ENCODE measurements at regions not wholly inside any gene's neighbourhood (a gene's known extent, or its start where the extent isn't known, plus 50 kb on each side); places are given as distances from the start of the nearest gene placed in this dataset.

GRCh38 chr4:11281720-11282119, 147.0 kb downstream of the HS3ST1 start:
- peaks cover 3% of the 10 kb centered on the region for H3K36me3 Mint-ChIP-seq (ENCODE audit: low read depth, unreplicated experiment)
- peaks cover 12% of the 10 kb centered on the region for H3K9me3 Mint-ChIP-seq (ENCODE audit: unreplicated experiment)
- H3K27ac Mint-ChIP-seq (ENCODE audit: unreplicated experiment): no peak overlapping the region
- TF ChIP-seq, protein P1, sequence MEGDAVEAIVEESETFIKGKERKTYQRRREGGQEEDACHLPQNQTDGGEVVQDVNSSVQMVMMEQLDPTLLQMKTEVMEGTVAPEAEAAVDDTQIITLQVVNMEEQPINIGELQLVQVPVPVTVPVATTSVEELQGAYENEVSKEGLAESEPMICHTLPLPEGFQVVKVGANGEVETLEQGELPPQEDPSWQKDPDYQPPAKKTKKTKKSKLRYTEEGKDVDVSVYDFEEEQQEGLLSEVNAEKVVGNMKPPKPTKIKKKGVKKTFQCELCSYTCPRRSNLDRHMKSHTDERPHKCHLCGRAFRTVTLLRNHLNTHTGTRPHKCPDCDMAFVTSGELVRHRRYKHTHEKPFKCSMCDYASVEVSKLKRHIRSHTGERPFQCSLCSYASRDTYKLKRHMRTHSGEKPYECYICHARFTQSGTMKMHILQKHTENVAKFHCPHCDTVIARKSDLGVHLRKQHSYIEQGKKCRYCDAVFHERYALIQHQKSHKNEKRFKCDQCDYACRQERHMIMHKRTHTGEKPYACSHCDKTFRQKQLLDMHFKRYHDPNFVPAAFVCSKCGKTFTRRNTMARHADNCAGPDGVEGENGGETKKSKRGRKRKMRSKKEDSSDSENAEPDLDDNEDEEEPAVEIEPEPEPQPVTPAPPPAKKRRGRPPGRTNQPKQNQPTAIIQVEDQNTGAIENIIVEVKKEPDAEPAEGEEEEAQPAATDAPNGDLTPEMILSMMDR (IDR thresholded peaks at IDR 0.05; ENCODE audit: unreplicated experiment): no peak
- DNase-seq (ENCODE audit: low spot score): no peak
- H3K4me1 Mint-ChIP-seq (ENCODE audit: unreplicated experiment): no peaks in the 10 kb centered on the region
- peaks cover 6% of the 10 kb centered on the region for H3K27me3 Mint-ChIP-seq (ENCODE audit: unreplicated experiment)
- H3K4me3 Mint-ChIP-seq (ENCODE audit: unreplicated experiment): no peak overlapping the region

GRCh38 chr4:11271263-11271662, 157.4 kb downstream of the HS3ST1 start:
- Mint-ChIP-seq H3K4me3 (ENCODE audit: unreplicated experiment) (no peak overlapping the region), H3K36me3 (ENCODE audit: low read depth, unreplicated experiment) (no peaks in the 10 kb centered on the region), H3K4me1 (ENCODE audit: unreplicated experiment) (no peaks in the 10 kb centered on the region), H3K27ac (ENCODE audit: unreplicated experiment) (no peak overlapping the region), H3K27me3 (ENCODE audit: unreplicated experiment) (no peaks in the 10 kb centered on the region), H3K9me3 (ENCODE audit: unreplicated experiment) (no peaks in the 10 kb centered on the region)
- DNase-seq (ENCODE audit: low spot score): no peak
- TF ChIP-seq, protein P1 (IDR thresholded peaks at IDR 0.05; ENCODE audit: unreplicated experiment): no peak

- Mint-ChIP-seq H3K4me1 (ENCODE audit: unreplicated experiment) (no peaks in the 10 kb centered on the region), H3K27me3 (ENCODE audit: unreplicated experiment) (no peaks in the 10 kb centered on the region), H3K36me3 (ENCODE audit: low read depth, unreplicated experiment) (no peaks in the 10 kb centered on the region), H3K4me3 (ENCODE audit: unreplicated experiment) (no peak overlapping the region), H3K27ac (ENCODE audit: unreplicated experiment) (no peak overlapping the region), H3K9me3 (ENCODE audit: unreplicated experiment) (no peaks in the 10 kb centered on the region)
- TF ChIP-seq, protein P1 (IDR thresholded peaks at IDR 0.05; ENCODE audit: unreplicated experiment): no peak
- DNase-seq (ENCODE audit: low spot score): no peak
Measured at GRCh38 chr4:11268149-11268548, 160.5 kb downstream of the HS3ST1 start.

GRCh38 chr4:11264841-11265240, 163.9 kb downstream of the HS3ST1 start:
- Mint-ChIP-seq H3K4me1 (ENCODE audit: unreplicated experiment) (peaks cover 3% of the 10 kb centered on the region), H3K27me3 (ENCODE audit: unreplicated experiment) (no peaks in the 10 kb centered on the region), H3K36me3 (ENCODE audit: low read depth, unreplicated experiment) (no peaks in the 10 kb centered on the region), H3K27ac (ENCODE audit: unreplicated experiment) (no peak overlapping the region), H3K9me3 (ENCODE audit: unreplicated experiment) (no peaks in the 10 kb centered on the region), H3K4me3 (ENCODE audit: unreplicated experiment) (no peak overlapping the region)
- no peak for DNase-seq (ENCODE audit: low spot score)
- TF ChIP-seq, protein P1 (IDR thresholded peaks at IDR 0.05; ENCODE audit: unreplicated experiment): no peak

- no peaks in the 10 kb centered on the region for H3K27me3 Mint-ChIP-seq (ENCODE audit: unreplicated experiment)
- no peaks in the 10 kb centered on the region for H3K36me3 Mint-ChIP-seq (ENCODE audit: low read depth, unreplicated experiment)
- no peak overlapping the region for H3K4me3 Mint-ChIP-seq (ENCODE audit: unreplicated experiment)
- no peaks in the 10 kb centered on the region for H3K9me3 Mint-ChIP-seq (ENCODE audit: unreplicated experiment)
- no peak overlapping the region for H3K27ac Mint-ChIP-seq (ENCODE audit: unreplicated experiment)
- DNase-seq (ENCODE audit: low spot score): no peak
- TF ChIP-seq, protein P1 (IDR thresholded peaks at IDR 0.05; ENCODE audit: unreplicated experiment): no peak
- H3K4me1 Mint-ChIP-seq (ENCODE audit: unreplicated experiment): peaks cover 4% of the 10 kb centered on the region
Measured at GRCh38 chr4:11264346-11264745, 164.3 kb downstream of the HS3ST1 start.

Data from endothelial cell (in vitro differentiated cells).